Sigmoid colon (tissue), 4 donors: ENCODE measurements at regions not wholly inside any gene's neighbourhood (a gene's known extent, or its start where the extent isn't known, plus 50 kb on each side); places are given as distances from the start of the nearest gene placed in this dataset.

Experiments used
- CTCF ChIP-seq, 4 experiments: fragments of 450-650 bp in 3 of 4; fragments of 200-600 bp in 1 of 4; IDR thresholded peaks; one replicate each; pipeline ENCODE4 v1.5.1; 2016 to 2019; ENCODE audit warnings: antibody characterized with exemption in 4 of 4, mild to moderate bottlenecking in 3 of 4, moderate library complexity in 2 of 4
- POLR2A ChIP-seq, 2 donors: fragments of 450-650 bp; IDR thresholded peaks; one replicate each; pipeline ENCODE4 v1.6.1; 2016; ENCODE audit warnings: antibody characterized with exemption in 2 of 2, mild to moderate bottlenecking in 2 of 2, moderate library complexity in 2 of 2
- POLR2AphosphoS5 ChIP-seq, 4 donors: sonication (generic); formaldehyde crosslinking; IDR thresholded peaks; one replicate each; pipeline ENCODE4 v1.6.1; 2017; ENCODE audit warnings: antibody characterized with exemption in 4 of 4

GRCh38 chr13:27353166-27353583 lies 71.2 kb upstream of the GTF3A start:
- no peak for TF ChIP-seq CTCF (IDR thresholded peaks at IDR 0.05)
- TF ChIP-seq POLR2A (IDR thresholded peaks at IDR 0.05) = no peak
- TF ChIP-seq POLR2AphosphoS5 (IDR thresholded peaks at IDR 0.05) = no peak
